A673 (cell line): ENCODE measurements at regions not wholly inside any gene's neighbourhood (a gene's known extent, or its start where the extent isn't known, plus 50 kb on each side); places are given as distances from the start of the nearest gene placed in this dataset.

Experiments used
- BruUV-seq: library from RNA; stranded (reverse); fragments of 400-500 nt; replicated peaks from 2 replicates; lab custom pipeline; 2021; lab: Mats Ljungman, UMichigan
- CTCF ChIA-PET: fragments of 300-600 bp; sonication (Branson Sonifier 250); formaldehyde crosslinking; loops from one replicate; lab custom pipeline; 2022; ENCODE audit warnings: antibody characterized with exemption; lab: Charles Lee
- POLR2A ChIA-PET: fragments of 300-600 bp; sonication (Branson Sonifier 250); formaldehyde crosslinking; loops from one replicate; lab custom pipeline; 2022; ENCODE audit warnings: antibody characterized with exemption; ENCODE audit not compliant: low non-redundant PET; lab: Charles Lee
- DNase-seq: peaks from one replicate; pipeline ENCODE4 v3.0.0-alpha.2; 2015; ENCODE audit warnings: low spot score
- H3K27ac ChIP-seq: fragments of 200-600 bp; sonication (generic); 2 replicates; pipeline ENCODE4 v1.5.1; 2016; ENCODE audit warnings: mixed run types, low read depth, mild to moderate bottlenecking, mixed read lengths, antibody characterized with exemption, low read length; ENCODE audit not compliant: poor library complexity, severe bottlenecking
- H3K27me3 ChIP-seq: fragments of 200-600 bp; sonication (generic); replicated peaks from 2 replicates; pipeline ENCODE4 v1.6.1; 2017; ENCODE audit warnings: mixed run types, low read depth, mild to moderate bottlenecking, mixed read lengths, antibody characterized with exemption, low read length; ENCODE audit not compliant: insufficient read depth, poor library complexity
- H3K36me3 ChIP-seq: fragments of 200-600 bp; sonication (generic); 2 replicates; pipeline ENCODE4 v1.6.1; 2016; ENCODE audit warnings: mixed run types, mild to moderate bottlenecking, mixed read lengths, antibody characterized with exemption, low read length; ENCODE audit not compliant: insufficient read depth, poor library complexity, severe bottlenecking
- H3K4me1 ChIP-seq: fragments of 200-600 bp; sonication (generic); 2 replicates; pipeline ENCODE4 v1.6.1; 2017; ENCODE audit warnings: mixed run types, mild to moderate bottlenecking, mixed read lengths, antibody characterized with exemption, low read length; ENCODE audit not compliant: insufficient read depth, poor library complexity, severe bottlenecking
- H3K4me3 ChIP-seq: fragments of 200-600 bp; sonication (generic); 2 replicates; pipeline ENCODE4 v1.5.1; 2016; ENCODE audit warnings: low read depth, mixed run types, mild to moderate bottlenecking, mixed read lengths, low read length; ENCODE audit not compliant: poor library complexity, severe bottlenecking
- H3K9me3 ChIP-seq: fragments of 200-600 bp; sonication (generic); 2 replicates; pipeline ENCODE4 v1.6.1; 2016; ENCODE audit warnings: mixed run types, low read depth, mild to moderate bottlenecking, mixed read lengths, antibody characterized with exemption, low read length; ENCODE audit not compliant: poor library complexity, severe bottlenecking
- EZH2 ChIP-seq: fragments of 200-600 bp; sonication (generic); IDR thresholded peaks from 2 replicates; pipeline ENCODE4 v1.6.1; 2017; ENCODE audit warnings: borderline replicate concordance, low read depth, mild to moderate bottlenecking, mixed read lengths, antibody characterized with exemption, low read length; ENCODE audit not compliant: poor library complexity, severe bottlenecking
- intact Hi-C: fragments of 100-400 bp; cut with micrococcal nuclease; formaldehyde crosslinking; loops from one replicate; pipeline ENCODE4 v1.10.0; 2022; ENCODE audit not compliant: unreplicated experiment
- TF ChIP-seq, protein P1 (sequence below): fragments of 300-800, 200-600 bp; sonication (generic); conservative IDR thresholded peaks from 2 replicates; pipeline ENCODE4 v1.5.1; 2017; ENCODE audit warnings: low read depth, mild to moderate bottlenecking, antibody characterized with exemption, low read length, moderate library complexity, mixed read lengths

DNA sequence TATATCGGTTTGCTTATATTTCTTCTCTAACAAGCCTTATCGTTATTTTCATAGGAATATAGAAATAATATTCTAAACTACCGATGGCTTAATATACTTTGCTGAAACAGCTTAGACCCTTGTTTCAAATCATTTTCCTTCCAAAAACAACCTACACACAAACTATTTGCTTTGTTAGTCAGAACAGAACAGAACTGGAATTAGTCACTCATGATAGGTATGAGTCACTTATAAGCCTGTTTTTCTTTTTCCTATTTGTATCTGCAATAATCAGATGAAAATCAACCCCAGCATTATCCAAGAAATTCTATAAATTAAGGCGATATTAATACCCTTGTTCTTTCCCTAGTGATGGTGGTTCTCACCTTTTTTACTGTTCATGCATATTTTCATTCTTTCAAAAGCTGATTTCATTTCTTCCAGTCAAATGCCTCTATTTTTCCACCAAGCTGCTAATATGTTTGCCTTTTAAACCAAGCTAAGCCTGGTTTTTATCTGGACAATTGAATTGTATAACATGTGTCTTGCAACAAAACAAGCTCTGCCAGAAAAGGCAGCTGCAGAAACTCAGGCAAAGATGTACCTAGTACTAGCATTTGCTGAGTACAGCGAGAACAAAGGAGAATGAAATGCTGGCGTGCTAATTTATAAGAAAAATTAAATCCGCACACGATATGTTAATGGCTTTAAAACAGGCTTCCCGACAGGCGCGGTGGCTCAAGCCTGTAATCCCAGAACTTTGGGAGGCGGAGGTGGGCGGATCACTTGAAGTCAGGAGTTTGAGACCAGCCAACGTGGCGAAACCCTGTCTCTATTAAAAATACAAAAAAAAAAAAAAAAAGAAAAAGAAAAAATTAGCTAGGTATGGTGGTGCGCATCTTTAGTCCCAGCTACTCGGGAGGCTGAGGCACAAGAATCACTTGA is 1418.2 kb downstream of the AACS start:
- H3K4me3 ChIP-seq: no peak overlapping the region
- H3K9me3 ChIP-seq: no peaks in the 10 kb centered on the region
- DNase-seq: peak; percentile 42
- peak overlapping the region; percentile 69 for H3K27ac ChIP-seq
- CTCF ChIA-PET: no interaction called here
- no peaks in the 10 kb centered on the region for H3K27me3 ChIP-seq
- intact Hi-C loops: no loop called here
- no TSS peak for BruUV-seq
- POLR2A ChIA-PET: no interaction called here
- no peak for TF ChIP-seq EZH2
- TF ChIP-seq, protein P1, sequence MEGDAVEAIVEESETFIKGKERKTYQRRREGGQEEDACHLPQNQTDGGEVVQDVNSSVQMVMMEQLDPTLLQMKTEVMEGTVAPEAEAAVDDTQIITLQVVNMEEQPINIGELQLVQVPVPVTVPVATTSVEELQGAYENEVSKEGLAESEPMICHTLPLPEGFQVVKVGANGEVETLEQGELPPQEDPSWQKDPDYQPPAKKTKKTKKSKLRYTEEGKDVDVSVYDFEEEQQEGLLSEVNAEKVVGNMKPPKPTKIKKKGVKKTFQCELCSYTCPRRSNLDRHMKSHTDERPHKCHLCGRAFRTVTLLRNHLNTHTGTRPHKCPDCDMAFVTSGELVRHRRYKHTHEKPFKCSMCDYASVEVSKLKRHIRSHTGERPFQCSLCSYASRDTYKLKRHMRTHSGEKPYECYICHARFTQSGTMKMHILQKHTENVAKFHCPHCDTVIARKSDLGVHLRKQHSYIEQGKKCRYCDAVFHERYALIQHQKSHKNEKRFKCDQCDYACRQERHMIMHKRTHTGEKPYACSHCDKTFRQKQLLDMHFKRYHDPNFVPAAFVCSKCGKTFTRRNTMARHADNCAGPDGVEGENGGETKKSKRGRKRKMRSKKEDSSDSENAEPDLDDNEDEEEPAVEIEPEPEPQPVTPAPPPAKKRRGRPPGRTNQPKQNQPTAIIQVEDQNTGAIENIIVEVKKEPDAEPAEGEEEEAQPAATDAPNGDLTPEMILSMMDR: no peak
- no peaks in the 10 kb centered on the region for H3K36me3 ChIP-seq
- peaks cover 21% of the 10 kb centered on the region for H3K4me1 ChIP-seq

DNA sequence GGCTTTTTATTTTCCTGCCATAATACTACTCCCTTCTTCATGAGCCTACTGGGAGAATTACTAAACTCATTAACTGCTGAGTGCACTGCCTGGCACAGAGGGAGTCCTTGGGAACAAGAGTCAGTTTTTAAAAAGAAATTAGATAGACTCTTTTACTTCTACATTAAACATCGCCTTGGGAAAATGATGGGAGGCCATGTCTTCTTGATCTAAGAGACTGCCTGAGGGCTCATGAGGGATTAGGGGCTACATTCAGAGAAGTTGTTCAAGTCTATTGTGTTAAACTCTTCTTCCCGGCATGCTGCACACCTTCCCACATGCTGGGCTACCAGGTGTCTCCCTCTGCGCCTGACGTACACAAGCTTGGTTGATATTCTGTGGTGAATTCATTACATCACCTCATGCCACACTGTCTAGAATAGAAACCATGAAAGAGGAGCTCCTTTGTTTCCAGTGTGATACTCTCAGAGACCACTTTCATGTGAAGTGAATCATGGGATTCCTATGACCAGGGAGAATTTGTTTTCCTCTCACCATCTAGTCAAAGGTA is 1422.3 kb downstream of the AACS start:
- TF ChIP-seq, protein P1: no peak
- TF ChIP-seq EZH2: no peak
- BruUV-seq: no TSS peak
- no peaks in the 10 kb centered on the region for H3K27me3 ChIP-seq
- DNase-seq: no peak
- H3K4me1 ChIP-seq: peaks cover 21% of the 10 kb centered on the region
- H3K9me3 ChIP-seq: no peaks in the 10 kb centered on the region
- H3K36me3 ChIP-seq: no peaks in the 10 kb centered on the region
- H3K4me3 ChIP-seq: no peak overlapping the region
- H3K27ac ChIP-seq: no peak overlapping the region
- intact Hi-C loops: no loop called here
- ChIA-PET CTCF (no interaction called here), POLR2A (no interaction called here)

DNA sequence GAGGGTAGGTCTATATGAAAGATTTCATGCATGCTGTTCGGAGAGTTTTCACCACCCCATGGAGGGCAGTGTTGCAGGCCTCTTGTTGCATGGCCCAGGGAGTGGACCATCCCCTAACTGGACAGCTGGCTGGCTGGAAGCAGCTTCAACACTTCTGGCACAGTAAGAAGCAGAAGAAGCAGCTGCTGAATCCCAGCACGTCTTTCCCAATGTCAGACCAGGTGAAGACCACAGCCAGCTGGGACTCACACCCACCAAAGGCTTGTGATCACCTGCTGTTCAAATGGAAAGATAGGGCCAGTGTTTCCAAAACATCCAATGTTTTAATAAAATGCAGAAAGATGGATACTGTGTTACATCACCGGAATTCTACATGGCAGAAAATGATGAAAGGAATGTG is 1423.6 kb downstream of the AACS start:
- DNase-seq: no peak
- ChIA-PET POLR2A (no interaction called here), CTCF (no interaction called here)
- no peak overlapping the region for H3K27ac ChIP-seq
- no TSS peak for BruUV-seq
- H3K36me3 ChIP-seq: no peaks in the 10 kb centered on the region
- H3K4me1 ChIP-seq: peaks cover 11% of the 10 kb centered on the region
- intact Hi-C loops: no loop called here
- TF ChIP-seq, protein P1: no peak
- TF ChIP-seq EZH2: no peak
- no peak overlapping the region for H3K4me3 ChIP-seq
- H3K9me3 ChIP-seq: no peaks in the 10 kb centered on the region
- no peaks in the 10 kb centered on the region for H3K27me3 ChIP-seq
